ENCODE measurements at regions not wholly inside any gene's neighbourhood (a gene's known extent, or its start where the extent isn't known, plus 50 kb on each side); places are given as distances from the start of the nearest gene placed in this dataset.

DNA sequence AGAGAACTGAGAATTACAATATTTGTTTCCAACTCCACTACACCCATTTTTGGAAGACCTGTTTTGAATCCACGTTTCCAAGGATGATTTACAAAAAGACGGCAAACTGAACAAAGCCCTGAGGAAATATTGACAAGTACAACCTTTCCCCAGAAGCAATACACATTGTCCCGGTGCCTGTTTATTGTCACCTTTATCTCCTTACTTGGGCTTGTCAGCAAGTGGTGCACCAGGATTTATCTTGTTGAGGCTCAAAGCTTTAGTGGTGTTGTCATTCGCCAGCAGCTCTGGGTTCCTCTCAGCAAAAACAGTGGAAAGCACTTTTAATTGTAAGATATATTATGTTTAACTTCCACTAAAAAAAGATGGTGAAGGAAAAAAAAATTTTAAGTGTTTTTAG is 1191.9 kb upstream of the TENM4 start:
- no peak for DNase-seq (ENCODE audit: extremely low read depth, low read depth)
- no peak for TF ChIP-seq CTCF (IDR thresholded peaks at IDR 0.05; ENCODE audit: low read depth, low read length)

- no peak for TF ChIP-seq CTCF (IDR thresholded peaks at IDR 0.05; ENCODE audit: low read depth, low read length)
- no peak for DNase-seq (ENCODE audit: extremely low read depth, low read depth)
These were observed 1191.3 kb upstream of the TENM4 start for GRCh38 chr11:80632156-80632555.

GRCh38 chr11:80629466-80629865 is 1188.6 kb upstream of the TENM4 start:
- no peak for TF ChIP-seq CTCF (IDR thresholded peaks at IDR 0.05; ENCODE audit: low read depth, low read length)
- DNase-seq (ENCODE audit: extremely low read depth, low read depth), result no peak

- TF ChIP-seq CTCF (IDR thresholded peaks at IDR 0.05; ENCODE audit: low read depth, low read length), result no peak
- DNase-seq (ENCODE audit: extremely low read depth, low read depth), result no peak
These were observed 1186.5 kb upstream of the TENM4 start for GRCh38 chr11:80627364-80627763.

- no peak for TF ChIP-seq CTCF (IDR thresholded peaks at IDR 0.05; ENCODE audit: low read depth, low read length)
- no peak for DNase-seq (ENCODE audit: extremely low read depth, low read depth)
These were observed 1185.9 kb upstream of the TENM4 start for GRCh38 chr11:80626721-80627120.

- no peak for DNase-seq (ENCODE audit: extremely low read depth, low read depth)
- TF ChIP-seq CTCF (IDR thresholded peaks at IDR 0.05; ENCODE audit: low read depth, low read length), result no peak
These were observed 1184.7 kb upstream of the TENM4 start for GRCh38 chr11:80625563-80625962.

DNA sequence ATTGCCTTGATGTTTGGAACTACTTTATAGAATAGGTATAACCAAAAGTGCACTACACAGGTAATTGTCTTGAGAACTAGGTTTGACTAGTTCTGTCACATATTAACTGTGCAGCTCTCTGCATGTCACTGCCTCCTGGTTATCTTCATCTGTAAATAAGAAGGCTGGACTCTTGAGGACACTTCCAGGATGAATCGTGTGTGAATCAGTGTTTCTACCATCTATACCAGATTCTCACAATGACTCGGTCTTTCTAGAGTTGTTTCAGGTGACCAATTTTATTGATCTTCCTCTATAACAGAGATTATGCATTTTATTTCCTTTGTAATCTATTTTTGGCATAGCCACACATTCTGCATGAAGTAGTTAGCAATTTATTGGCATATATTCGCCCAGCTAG is 1181.0 kb upstream of the TENM4 start:
- no peak for TF ChIP-seq CTCF (IDR thresholded peaks at IDR 0.05; ENCODE audit: low read depth, low read length)

More for the DNA sequence above, 1181.0 kb upstream of the TENM4 start:
- DNase-seq (ENCODE audit: extremely low read depth, low read depth), result no peak

Data from AG09319 (cell line).